ENCODE measurements at regions not wholly inside any gene's neighbourhood (a gene's known extent, or its start where the extent isn't known, plus 50 kb on each side); places are given as distances from the start of the nearest gene placed in this dataset.

DNA sequence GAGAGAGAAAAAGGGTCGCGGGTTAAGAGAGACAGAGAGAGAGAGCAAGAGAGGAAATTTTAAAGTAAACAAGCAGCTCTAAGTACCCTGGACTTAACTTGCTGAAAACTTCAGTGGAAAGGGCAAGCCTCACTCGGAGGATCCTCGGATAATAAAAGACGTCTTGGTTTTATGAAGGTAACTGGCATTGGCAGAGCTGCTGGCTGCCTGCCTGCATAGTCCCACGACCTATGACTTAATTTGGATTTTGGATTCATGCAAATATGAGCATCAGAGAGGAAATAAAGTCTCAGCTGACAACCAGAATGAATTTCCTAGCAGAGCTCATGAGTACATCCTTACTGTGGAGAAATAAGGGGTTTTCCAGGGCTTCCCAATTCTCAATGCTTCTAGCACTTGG lies 95.1 kb upstream of the PDZRN3 start:
- TF ChIP-seq CTCF (IDR thresholded peaks at IDR 0.05; ENCODE audit: low read depth, low read length, missing input control) (no peak), TAF1 (conservative IDR thresholded peaks at IDR 0.05) (no peak), RAD21 (IDR thresholded peaks at IDR 0.05) (no peak), SP1 (IDR thresholded peaks at IDR 0.05) (no peak), YY1 (IDR thresholded peaks at IDR 0.05) (no peak), JUND (IDR thresholded peaks at IDR 0.05) (no peak)
- TF ChIP-seq, protein P1, sequence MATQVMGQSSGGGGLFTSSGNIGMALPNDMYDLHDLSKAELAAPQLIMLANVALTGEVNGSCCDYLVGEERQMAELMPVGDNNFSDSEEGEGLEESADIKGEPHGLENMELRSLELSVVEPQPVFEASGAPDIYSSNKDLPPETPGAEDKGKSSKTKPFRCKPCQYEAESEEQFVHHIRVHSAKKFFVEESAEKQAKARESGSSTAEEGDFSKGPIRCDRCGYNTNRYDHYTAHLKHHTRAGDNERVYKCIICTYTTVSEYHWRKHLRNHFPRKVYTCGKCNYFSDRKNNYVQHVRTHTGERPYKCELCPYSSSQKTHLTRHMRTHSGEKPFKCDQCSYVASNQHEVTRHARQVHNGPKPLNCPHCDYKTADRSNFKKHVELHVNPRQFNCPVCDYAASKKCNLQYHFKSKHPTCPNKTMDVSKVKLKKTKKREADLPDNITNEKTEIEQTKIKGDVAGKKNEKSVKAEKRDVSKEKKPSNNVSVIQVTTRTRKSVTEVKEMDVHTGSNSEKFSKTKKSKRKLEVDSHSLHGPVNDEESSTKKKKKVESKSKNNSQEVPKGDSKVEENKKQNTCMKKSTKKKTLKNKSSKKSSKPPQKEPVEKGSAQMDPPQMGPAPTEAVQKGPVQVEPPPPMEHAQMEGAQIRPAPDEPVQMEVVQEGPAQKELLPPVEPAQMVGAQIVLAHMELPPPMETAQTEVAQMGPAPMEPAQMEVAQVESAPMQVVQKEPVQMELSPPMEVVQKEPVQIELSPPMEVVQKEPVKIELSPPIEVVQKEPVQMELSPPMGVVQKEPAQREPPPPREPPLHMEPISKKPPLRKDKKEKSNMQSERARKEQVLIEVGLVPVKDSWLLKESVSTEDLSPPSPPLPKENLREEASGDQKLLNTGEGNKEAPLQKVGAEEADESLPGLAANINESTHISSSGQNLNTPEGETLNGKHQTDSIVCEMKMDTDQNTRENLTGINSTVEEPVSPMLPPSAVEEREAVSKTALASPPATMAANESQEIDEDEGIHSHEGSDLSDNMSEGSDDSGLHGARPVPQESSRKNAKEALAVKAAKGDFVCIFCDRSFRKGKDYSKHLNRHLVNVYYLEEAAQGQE (IDR thresholded peaks at IDR 0.05), result no peak
